HepG2 (cell line): ENCODE measurements at regions not wholly inside any gene's neighbourhood (a gene's known extent, or its start where the extent isn't known, plus 50 kb on each side); places are given as distances from the start of the nearest gene placed in this dataset.

Experiments
- JARID2 ChIP-seq: sonication (generic); formaldehyde crosslinking; IDR thresholded peaks from 2 replicates; pipeline ENCODE4 v1.8.1; 2023; ENCODE audit warnings: missing genetic modification reagents, inconsistent platforms; ENCODE audit not compliant: insufficient replicate concordance
- PHF20 ChIP-seq: sonication (generic); formaldehyde crosslinking; IDR thresholded peaks from 2 replicates; pipeline ENCODE4 v1.5.0; 2020; ENCODE audit warnings: mild to moderate bottlenecking, missing genetic modification reagents
- PHF8 ChIP-seq: sonication (generic); formaldehyde crosslinking; IDR thresholded peaks from 2 replicates; pipeline ENCODE4 v1.5.0; 2020; ENCODE audit warnings: missing genetic modification reagents
- SETDB1 ChIP-seq: sonication (generic); formaldehyde crosslinking; IDR thresholded peaks from 2 replicates; pipeline ENCODE4 v1.5.1; 2020; ENCODE audit warnings: missing genetic modification reagents, mild to moderate bottlenecking, borderline replicate concordance
- TBP ChIP-seq: sonication (generic); formaldehyde crosslinking; IDR thresholded peaks from 2 replicates; pipeline ENCODE4 v1.5.0; 2020; ENCODE audit warnings: missing genetic modification reagents
- TGIF2 ChIP-seq: IDR thresholded peaks from 2 replicates; pipeline ENCODE4 v1.6.1; 2016; ENCODE audit warnings: control low read depth, missing compliant biosample characterization
- ZNF230 ChIP-seq: sonication (generic); formaldehyde crosslinking; IDR thresholded peaks from 2 replicates; pipeline ENCODE4 v1.4.0; 2020; ENCODE audit warnings: mild to moderate bottlenecking, missing genetic modification reagents
- ZNF282 ChIP-seq: fragments of 450-650 bp; IDR thresholded peaks from 2 replicates; pipeline ENCODE4 v1.6.1; 2018; ENCODE audit not compliant: partially characterized antibody
- ZNF484 ChIP-seq: sonication (generic); formaldehyde crosslinking; IDR thresholded peaks from 2 replicates; pipeline ENCODE4 v1.5.1; 2020; ENCODE audit warnings: mild to moderate bottlenecking, low read depth, missing genetic modification reagents, borderline replicate concordance
- ZNF558 ChIP-seq: sonication (generic); formaldehyde crosslinking; IDR thresholded peaks from 2 replicates; pipeline ENCODE4 v1.9.0; 2022; ENCODE audit warnings: mild to moderate bottlenecking, missing genetic modification reagents, borderline replicate concordance
- ZNF746 ChIP-seq: sonication (generic); formaldehyde crosslinking; IDR thresholded peaks from 2 replicates; pipeline ENCODE4 v1.8.0; 2022; ENCODE audit warnings: mild to moderate bottlenecking, missing genetic modification reagents
- ZNF773 ChIP-seq: sonication (generic); formaldehyde crosslinking; IDR thresholded peaks from 2 replicates; pipeline ENCODE4 v1.4.0; 2020; ENCODE audit warnings: missing genetic modification reagents, borderline replicate concordance
- ZNF883 ChIP-seq: sonication (generic); formaldehyde crosslinking; IDR thresholded peaks from 2 replicates; pipeline ENCODE4 v1.5.1; 2020; ENCODE audit warnings: mild to moderate bottlenecking, missing genetic modification reagents; ENCODE audit errors: not compliant biosample characterization
- ZSCAN9 ChIP-seq: IDR thresholded peaks from 2 replicates; pipeline ENCODE4 v1.6.1; 2016; ENCODE audit warnings: borderline replicate concordance
- TF ChIP-seq, protein P1 (sequence below): sonication (generic); formaldehyde crosslinking; IDR thresholded peaks from 2 replicates; pipeline ENCODE4 v1.9.0; 2021; ENCODE audit warnings: mild to moderate bottlenecking, missing genetic modification reagents
- TF ChIP-seq, protein P2 (sequence below): sonication (generic); formaldehyde crosslinking; conservative IDR thresholded peaks from 2 replicates; pipeline ENCODE4 v1.8.0; 2022; ENCODE audit warnings: missing genetic modification reagents
- TF ChIP-seq, protein P3 (sequence below): sonication (generic); formaldehyde crosslinking; IDR thresholded peaks from 2 replicates; pipeline ENCODE4 v1.4.0; 2020; ENCODE audit warnings: missing genetic modification reagents

DNA sequence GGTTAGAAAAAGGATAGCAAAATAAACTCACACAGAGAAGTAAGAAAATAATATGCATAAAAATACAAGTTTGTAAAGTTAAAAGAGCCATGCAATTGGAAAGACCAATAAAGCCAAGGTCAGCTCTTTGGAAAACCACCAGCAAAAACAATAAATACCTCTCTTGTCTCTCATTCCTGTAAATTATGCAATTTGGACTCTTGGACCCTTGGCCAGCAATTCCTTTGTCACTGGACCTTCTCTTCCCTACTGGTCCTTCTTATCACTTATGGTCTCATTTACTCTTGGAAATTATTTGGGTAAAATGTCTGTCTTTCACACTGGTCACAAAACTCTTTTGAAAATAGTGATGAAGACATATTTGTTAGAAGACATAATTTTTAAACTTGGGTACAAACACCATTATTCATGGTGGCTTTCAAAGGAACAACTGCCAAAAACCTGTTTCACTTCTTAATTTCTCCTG is 379.5 kb downstream of the TMEM232 start (continued):
- TF ChIP-seq ZNF230 (CRISPR knock-in tag) (no peak), ZNF558 (CRISPR knock-in tag) (no peak), ZNF773 (CRISPR knock-in tag) (no peak), ZNF484 (CRISPR knock-in tag) (no peak), JARID2 (CRISPR knock-in tag) (no peak), TBP (CRISPR knock-in tag) (no peak), ZNF282 (no peak), TGIF2 (CRISPR knock-in tag) (0 out of 2 replicates have a peak, but pooled peaks have one; percentile 42), ZSCAN9 (0 out of 2 replicates have a peak, but pooled peaks have one; percentile 67), ZNF746 (CRISPR knock-in tag) (no peak), ZNF883 (CRISPR knock-in tag) (no peak), SETDB1 (CRISPR knock-in tag) (no peak), PHF20 (CRISPR knock-in tag) (no peak), PHF8 (CRISPR knock-in tag) (no peak)
- TF ChIP-seq, protein P1, sequence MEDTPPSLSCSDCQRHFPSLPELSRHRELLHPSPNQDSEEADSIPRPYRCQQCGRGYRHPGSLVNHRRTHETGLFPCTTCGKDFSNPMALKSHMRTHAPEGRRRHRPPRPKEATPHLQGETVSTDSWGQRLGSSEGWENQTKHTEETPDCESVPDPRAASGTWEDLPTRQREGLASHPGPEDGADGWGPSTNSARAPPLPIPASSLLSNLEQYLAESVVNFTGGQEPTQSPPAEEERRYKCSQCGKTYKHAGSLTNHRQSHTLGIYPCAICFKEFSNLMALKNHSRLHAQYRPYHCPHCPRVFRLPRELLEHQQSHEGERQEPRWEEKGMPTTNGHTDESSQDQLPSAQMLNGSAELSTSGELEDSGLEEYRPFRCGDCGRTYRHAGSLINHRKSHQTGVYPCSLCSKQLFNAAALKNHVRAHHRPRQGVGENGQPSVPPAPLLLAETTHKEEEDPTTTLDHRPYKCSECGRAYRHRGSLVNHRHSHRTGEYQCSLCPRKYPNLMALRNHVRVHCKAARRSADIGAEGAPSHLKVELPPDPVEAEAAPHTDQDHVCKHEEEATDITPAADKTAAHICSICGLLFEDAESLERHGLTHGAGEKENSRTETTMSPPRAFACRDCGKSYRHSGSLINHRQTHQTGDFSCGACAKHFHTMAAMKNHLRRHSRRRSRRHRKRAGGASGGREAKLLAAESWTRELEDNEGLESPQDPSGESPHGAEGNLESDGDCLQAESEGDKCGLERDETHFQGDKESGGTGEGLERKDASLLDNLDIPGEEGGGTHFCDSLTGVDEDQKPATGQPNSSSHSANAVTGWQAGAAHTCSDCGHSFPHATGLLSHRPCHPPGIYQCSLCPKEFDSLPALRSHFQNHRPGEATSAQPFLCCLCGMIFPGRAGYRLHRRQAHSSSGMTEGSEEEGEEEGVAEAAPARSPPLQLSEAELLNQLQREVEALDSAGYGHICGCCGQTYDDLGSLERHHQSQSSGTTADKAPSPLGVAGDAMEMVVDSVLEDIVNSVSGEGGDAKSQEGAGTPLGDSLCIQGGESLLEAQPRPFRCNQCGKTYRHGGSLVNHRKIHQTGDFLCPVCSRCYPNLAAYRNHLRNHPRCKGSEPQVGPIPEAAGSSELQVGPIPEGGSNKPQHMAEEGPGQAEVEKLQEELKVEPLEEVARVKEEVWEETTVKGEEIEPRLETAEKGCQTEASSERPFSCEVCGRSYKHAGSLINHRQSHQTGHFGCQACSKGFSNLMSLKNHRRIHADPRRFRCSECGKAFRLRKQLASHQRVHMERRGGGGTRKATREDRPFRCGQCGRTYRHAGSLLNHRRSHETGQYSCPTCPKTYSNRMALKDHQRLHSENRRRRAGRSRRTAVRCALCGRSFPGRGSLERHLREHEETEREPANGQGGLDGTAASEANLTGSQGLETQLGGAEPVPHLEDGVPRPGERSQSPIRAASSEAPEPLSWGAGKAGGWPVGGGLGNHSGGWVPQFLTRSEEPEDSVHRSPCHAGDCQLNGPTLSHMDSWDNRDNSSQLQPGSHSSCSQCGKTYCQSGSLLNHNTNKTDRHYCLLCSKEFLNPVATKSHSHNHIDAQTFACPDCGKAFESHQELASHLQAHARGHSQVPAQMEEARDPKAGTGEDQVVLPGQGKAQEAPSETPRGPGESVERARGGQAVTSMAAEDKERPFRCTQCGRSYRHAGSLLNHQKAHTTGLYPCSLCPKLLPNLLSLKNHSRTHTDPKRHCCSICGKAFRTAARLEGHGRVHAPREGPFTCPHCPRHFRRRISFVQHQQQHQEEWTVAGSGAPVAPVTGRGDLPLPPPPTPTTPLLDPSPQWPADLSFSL = no peak
- TF ChIP-seq, protein P2, sequence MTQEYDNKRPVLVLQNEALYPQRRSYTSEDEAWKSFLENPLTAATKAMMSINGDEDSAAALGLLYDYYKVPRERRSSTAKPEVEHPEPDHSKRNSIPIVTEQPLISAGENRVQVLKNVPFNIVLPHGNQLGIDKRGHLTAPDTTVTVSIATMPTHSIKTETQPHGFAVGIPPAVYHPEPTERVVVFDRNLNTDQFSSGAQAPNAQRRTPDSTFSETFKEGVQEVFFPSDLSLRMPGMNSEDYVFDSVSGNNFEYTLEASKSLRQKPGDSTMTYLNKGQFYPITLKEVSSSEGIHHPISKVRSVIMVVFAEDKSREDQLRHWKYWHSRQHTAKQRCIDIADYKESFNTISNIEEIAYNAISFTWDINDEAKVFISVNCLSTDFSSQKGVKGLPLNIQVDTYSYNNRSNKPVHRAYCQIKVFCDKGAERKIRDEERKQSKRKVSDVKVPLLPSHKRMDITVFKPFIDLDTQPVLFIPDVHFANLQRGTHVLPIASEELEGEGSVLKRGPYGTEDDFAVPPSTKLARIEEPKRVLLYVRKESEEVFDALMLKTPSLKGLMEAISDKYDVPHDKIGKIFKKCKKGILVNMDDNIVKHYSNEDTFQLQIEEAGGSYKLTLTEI (CRISPR knock-in tag) = no peak
- TF ChIP-seq, protein P3, sequence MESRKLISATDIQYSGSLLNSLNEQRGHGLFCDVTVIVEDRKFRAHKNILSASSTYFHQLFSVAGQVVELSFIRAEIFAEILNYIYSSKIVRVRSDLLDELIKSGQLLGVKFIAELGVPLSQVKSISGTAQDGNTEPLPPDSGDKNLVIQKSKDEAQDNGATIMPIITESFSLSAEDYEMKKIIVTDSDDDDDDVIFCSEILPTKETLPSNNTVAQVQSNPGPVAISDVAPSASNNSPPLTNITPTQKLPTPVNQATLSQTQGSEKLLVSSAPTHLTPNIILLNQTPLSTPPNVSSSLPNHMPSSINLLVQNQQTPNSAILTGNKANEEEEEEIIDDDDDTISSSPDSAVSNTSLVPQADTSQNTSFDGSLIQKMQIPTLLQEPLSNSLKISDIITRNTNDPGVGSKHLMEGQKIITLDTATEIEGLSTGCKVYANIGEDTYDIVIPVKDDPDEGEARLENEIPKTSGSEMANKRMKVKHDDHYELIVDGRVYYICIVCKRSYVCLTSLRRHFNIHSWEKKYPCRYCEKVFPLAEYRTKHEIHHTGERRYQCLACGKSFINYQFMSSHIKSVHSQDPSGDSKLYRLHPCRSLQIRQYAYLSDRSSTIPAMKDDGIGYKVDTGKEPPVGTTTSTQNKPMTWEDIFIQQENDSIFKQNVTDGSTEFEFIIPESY = no peak
